HG03159 (cell line): ENCODE measurements at regions not wholly inside any gene's neighbourhood (a gene's known extent, or its start where the extent isn't known, plus 50 kb on each side); places are given as distances from the start of the nearest gene placed in this dataset.

Experiments used
- ATAC-seq: cut with Tn5 transposase; IDR thresholded peaks from one replicate; pipeline ENCODE4 v1.9.1; 2021; ENCODE audit warnings: mild to moderate bottlenecking, moderate library complexity; ENCODE audit not compliant: unreplicated experiment

DNA sequence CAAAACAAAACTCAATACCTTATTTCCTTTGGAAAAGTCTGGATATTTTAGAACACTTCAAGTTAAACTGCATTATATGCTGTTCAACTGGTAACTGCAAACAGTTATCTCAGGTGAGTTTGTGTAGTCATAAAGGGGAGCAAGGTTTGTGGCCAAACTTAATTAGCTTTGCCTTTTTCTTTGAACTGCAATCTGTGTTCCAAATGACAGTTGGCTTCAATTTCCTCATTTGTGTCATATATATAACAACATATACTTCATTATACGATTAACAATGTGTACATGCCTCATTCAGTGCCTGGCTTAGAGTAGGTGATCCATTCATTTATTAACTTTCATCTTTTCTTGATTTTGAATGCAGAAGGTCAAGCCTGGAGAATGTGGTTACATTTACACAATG is 55.8 kb downstream of the KCNE4 start:
- no peak for ATAC-seq

DNA sequence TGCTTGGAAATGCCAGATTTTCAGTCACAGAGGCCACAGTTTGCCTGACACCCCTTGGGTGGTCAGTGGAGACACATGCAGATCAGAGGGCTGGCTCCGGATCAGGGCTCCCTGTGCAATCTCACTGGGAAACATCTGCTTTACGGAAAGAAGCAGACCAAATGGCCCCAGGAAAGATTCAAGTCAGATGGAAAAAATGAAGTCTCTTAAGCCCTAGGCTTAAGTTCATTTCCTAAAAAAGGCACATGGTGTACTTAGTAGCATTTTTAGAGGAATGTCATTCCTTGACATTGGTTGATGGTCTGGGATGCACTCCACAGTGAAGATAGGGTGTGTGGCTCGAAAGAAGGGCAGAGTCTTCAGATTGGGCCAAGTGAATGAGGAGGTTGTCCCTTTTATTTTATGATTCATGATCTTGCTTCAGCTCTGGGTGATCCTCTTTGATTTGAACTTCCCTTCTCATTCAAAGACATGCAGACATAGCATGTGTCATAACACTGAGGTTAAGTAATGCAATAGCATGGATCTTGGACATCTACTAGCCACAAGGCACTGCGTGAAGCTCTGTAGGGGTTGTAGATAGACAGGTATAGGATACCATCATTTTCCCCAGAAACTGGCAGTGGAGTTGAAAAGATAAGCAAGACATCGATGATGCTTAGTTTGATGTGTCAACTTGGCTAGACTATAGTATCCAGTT is 56.5 kb downstream of the KCNE4 start:
- ATAC-seq, result no peak

DNA sequence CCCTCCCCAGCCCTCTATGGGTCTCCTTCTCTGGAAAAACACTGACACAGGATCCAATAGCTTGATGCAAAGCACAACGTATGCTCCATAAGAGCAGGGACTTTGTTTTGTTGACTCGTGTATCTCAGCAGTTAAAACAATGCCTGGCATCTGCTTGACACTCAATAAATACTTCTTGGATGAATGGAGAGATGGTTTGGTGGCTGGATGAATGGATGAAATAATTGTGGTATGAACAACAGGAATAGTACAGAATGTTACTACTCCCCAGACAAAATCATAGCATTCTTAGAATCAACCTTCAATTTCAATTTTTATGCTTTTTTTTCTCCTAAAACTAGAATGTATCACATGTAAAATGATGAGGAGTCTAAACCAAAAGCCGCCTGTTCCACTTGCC is 57.4 kb downstream of the KCNE4 start:
- ATAC-seq, result no peak

DNA sequence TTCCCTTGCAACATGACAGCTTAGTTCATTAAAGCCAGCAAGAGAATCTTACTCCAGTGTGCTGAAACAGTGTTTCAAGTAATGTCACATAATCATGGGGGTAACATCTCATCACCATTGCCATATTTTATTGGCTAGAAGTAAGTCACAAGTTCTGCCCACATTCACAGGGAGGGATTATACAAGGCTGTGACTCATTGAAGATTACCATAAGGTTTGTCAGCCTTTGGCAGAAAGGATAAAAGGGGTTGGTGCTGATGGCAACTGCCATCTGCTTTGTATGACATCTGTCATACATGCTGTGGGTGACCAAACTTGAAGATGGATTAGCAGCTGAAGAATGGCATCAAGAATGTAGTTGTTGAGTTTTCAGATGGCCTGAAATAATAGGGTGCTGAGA is 61.2 kb downstream of the KCNE4 start:
- ATAC-seq, result no peak

DNA sequence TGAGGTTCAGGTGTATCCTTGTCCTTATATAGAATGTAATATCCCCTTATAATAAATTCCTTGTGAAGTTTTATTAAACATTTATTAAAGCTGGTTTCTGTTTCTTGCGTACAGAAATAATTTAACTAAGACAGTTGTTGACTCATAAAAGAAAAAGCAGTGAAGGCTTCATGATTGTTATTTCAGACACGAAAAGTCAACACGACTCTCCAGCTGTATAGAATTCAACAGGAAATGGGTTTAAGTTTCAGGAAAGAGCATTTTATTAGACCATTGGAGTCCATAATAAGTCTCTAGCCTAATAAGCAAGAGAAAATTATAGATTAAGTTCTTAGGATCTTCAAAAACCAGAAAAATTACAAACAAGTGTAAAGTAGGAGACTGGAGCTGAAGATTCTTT is 62.2 kb downstream of the KCNE4 start:
- no peak for ATAC-seq

DNA sequence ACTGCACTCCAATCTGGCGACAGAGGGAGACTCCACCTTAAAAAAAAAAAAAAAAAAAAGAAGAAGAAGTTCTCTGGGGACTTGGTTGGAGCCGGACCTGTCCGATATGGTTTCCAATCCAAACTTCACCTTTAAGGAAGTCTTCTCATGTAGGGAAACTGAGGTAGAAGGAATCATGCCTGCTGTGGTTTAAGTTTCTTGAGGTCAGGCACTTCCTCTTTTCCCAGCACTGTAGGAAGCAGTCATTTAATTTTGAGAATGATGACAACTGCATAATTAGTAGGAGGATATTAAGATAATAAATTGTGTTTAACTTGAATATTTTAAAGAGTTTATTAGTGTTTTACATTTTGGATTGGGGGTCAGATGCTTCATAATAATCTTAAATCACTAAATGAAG is 62.9 kb downstream of the KCNE4 start:
- ATAC-seq, result no peak

DNA sequence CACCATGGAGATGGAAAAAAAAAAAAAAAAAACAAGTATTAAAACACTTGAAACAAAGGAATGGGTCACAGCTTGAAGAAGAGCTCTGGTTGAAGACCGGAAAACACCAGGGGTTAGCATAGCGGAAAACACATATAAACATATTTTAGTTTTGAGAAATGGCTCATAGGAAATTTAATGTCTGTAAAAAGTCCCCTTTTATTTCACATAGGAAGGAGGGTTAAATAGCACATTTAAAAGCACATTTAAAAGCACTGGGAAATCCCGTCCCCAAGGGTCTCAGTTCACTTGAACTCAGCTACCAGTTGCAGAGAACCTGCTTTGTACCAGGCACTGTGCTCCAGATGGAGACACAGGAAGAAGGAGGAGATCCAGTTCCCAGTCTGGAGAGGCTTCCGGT is 65.5 kb downstream of the KCNE4 start:
- no peak for ATAC-seq

DNA sequence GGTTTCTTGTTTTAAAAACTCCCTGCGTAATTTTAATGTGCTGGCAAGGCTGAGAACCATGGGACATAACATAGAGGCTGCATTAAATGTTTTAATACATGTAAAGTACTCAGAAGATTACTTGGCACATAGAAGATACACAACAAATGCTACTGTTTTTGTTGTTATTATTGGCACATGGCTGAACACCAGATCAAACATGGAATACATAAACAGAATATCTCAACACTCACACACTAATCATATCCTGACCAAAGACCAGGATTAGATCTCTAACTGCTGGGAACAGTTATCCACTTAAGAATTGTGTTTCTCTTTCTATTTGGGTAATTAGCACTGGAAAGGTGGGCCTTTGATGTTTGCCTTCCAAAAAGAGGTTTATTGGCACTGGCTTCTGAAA is 69.3 kb downstream of the KCNE4 start:
- no peak for ATAC-seq

DNA sequence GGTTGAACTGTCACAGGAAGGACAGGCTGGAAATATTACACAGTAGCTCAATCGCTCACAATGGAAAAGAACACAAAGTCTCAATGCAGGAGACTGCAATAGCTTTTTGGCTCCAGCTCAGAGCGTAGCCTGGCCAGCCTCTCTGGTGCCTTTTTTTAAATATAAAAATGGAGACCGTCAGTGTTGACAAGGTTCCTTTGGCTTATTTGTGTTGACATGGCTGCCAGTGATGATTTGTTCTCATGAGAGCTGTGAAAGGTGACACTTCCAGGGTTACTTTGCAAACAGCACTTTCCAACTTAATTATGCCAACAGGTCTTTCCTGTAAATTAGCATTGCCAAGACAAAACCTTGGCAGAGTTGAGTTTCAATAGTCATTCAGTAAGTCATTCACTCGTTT is 70.8 kb downstream of the KCNE4 start:
- ATAC-seq, result no peak

DNA sequence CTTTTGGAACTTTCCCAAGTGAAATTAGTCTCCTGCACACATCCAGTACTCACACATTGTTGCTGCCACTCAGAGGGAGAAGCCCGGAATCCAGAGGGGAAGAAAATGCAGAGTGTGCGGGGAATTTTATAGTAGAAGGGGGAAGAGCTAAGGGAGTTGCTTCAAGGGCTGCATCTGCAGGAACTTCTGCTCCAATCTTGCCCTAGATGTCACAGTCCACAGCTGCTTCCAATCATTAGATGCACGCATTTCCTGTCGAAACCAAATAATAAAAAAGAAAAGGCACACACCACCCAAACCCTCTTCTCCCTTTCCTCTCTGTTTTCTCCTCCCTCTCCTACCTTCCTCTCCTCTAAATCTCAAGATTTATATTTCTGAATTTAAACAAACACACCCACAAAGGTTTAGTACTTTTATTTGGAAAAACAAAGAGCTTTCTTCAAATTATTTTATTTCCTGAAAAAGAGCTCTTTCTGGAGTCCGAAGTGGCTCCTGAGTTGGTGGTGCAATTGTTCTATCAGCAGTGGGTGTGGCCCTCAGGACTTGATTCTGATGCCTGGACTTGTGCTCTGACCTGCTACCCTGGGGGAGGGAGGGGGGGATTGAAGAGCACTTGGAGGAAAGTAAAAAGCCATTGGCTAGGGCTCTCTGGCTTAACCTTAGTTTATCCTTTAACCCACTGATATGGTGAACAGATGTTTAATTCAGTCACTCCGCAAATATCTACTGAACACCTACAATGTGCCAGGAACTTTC is 72.0 kb downstream of the KCNE4 start:
- no peak for ATAC-seq

DNA sequence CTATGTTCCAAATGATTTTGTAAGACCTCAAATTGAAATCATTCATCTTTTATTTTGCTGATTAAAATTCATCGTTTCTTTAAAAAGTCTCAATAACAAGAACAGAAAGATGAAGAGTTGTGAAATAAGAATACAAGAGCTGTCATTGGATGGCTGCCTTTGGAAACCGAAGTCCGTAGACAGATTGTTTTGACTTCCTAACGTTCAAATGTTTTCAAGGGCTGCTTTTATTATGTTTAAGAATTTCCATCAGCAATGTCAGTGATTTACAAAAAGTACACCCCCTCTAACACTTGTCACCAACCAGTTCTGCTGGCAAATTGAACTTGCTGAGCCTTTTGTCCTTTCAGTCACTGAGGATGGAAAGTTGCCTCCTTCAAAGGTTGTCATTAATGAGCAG is 89.6 kb downstream of the KCNE4 start:
- ATAC-seq, result no peak

DNA sequence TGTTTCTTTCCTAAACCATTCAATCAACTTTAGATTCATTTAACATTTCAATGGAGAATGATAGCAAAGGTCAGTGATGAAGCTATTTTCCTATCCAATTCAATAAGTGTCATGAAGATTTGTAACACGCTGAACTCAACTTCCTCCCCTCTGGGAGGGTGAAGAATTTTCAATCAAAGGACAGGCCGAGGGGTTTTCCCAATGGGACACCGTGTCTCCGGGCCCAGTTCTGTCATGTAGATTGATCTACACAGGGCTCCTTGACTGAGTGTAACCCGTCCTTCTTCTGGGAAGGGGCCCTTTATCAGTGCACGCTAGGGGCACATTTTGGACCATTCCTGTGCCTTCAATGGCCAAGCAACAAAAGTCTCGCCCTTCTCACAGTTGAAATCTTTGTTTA is 90.1 kb downstream of the KCNE4 start:
- no peak for ATAC-seq

DNA sequence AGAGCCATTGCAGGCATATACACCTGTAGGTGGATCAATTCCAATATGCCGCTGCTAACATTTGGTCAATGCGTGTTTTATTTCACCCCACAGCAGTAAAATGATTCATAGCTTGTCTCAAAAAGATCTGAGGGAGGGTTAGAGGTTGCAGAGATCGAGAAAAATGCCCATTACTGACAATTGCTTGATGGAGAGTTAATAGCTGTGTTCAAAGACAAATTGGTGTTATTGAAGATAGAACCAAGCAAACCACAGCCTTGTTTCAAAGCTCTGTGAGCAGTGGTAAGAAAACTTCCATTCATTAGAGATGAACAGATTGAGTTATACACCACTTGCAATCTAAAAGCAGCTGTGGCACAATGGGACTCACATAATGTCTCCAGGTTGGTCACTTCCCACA is 95.4 kb downstream of the KCNE4 start:
- no peak for ATAC-seq

DNA sequence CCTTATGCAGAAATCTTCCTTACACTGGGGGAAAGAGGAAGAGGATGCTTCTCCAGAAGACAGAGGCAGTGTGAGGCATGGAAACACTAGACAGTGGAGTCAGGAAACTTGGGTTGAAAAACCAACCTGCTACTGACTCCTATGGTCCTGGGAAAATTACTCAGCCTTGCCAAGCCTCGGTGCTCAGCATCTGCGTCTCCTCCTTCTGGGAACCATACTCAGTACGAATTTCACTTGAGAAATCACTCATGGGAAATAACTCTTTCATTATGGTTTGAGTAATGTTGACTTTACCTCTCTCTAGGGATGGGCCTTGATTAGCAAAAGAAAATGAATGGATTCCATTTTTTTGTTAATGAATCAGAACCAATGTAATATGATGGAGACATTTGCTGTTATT is 96.5 kb downstream of the KCNE4 start:
- ATAC-seq, result no peak

DNA sequence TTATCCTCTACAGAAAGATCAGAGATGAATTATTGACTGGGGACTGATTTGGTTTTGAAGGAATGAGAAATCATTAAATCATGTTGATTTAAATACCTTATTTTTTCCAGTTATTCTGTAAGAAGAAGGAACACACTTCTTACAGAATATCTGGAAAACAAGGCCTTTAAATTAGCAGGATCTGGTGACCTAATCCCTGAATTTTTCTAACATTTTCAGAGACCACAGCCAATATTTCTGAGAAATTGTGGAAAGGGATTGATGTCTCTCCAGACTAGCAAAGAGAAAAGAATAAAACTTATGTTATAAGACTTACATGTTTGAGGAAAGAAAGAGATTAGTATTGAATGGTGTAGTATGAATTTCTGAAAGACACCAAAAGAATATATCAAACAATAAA is 104.0 kb downstream of the KCNE4 start:
- ATAC-seq, result no peak

DNA sequence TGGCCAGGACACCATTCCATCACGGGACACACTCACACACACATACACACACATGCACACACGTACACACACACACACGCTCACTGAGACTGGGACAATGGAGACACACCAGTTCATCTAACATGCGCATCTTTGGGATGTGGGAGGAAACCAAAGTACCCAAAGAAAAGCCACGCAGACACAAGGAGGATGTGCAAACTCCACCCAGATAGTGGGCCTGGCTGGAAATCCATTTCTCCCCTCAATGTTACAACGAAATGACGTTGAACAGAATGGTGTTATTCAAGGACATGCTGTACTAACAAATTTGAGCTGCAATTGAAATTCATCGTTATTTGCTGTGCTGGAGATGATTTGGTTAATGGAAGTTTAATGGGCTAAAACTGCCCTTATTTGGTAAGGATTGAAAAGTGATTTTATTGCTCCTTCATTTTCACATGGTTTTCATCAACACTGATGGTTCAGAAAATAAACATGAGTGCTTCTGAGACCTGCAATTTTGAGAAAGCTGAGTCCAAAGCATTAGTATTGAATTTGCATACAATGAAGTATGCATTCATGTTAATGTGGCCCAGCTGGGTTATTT is 110.0 kb downstream of the KCNE4 start:
- no peak for ATAC-seq

DNA sequence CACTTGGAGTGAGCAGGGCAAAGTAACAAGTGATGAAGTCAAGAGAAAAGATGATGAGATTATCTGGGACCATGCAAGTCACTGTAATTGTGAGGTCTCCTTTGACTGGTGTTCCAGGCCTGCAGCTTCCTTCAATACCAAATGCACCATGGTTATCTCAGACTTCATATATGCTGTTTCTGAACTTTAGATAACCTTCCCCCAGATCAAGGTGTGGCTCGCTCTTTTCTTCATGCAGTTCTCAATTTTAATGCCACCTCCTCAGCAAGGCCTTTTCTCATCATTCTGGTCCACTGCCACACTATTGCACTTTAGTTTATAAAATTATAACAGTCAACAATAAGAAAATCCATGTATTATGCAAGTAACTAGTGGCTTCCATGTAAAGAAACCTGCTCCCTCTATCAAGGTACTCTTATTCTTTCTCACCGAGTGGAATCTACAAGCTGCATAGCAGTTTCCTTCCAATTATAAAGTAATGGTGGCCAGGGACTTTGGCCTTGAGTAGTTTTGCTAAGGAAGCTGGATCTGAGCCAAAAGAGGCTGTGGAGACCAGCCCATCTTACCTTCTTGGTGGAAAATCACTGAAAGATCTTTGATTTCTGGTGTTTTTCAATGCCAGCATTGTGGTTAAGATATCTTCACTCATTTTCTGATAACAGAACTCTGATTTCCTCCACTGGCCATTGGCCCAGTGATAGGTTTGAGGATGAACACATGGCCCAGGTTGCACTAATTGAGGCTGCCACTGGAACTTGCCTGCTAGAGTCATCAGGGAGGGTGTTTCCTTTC is 113.6 kb downstream of the KCNE4 start:
- no peak for ATAC-seq

DNA sequence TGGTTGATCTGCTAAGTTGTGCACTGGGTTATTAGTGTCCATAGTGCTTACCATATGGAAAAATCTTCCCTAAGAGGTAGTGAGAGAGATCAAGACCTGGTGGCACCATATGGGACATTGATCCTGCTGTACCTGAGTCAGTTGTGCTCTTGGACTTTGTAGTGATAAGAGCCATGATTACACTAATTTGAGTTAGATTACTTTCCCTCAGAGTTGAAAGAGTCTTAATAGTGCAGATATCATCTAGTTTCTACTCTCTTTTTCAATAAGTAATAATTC is 114.2 kb downstream of the KCNE4 start:
- ATAC-seq, result no peak

DNA sequence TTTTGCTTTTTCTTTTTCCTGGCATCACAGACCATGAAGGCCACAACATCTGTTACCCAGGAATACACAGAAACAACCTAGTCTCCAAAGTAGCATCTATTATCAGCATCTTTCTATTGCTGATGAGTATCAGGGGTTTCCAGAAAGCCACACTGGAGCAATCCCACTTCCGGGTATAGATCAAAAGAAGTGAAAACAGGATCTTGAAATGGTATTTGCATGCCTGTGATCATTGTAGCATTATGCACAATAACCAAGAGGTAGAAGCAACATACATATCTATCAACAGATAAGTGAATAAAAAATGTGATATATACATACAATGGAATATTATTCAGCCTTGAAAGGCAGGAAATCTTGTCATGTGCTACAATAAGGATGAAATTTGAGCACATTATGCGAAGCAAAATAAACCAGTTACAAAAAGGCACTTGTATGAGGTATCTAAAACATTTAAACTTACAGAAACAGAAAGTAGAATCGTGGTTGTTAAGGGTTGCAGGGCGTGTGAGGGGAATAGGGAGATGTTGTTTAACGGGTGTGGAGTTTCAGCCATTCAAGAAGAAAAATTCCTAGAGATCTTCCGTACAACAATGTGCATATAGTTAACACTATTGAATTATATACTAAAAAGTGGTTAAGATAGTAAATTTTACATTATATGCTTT is 115.1 kb downstream of the KCNE4 start:
- ATAC-seq, result no peak

DNA sequence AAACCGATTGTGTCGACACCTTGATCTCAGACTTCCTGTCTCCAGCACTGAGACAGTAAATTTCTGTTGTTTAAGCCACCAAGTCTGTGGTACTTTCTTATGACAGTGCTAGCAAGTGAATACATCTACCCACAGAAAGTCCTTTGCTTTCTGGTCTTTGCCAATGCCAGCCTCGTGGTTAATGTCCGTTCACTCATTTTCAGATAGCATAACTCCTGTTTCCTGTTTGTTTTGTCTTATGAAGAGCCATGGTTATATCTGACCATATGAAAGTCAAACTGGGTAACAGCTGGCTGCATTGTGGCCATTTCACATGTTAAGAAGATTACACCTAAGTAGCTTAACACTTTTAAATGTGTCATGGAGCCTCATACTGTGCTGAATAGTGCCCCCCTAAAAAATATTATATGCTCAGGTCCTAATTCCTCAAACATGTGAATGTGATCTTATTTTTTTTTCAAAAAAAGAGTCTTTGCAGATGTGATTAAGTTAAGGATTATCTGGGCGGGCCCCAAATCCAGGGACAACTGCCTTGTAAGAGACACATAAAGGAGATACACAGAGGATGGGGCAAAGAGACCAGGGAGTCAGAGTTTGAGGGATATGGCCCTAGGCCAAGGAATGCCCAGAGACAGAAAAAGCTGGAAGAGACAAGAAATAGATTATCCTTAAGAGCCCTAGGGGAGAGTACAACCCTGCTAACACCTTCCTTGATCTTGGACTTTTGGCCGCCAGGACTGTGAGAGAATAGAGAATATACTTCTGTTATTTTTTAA is 118.0 kb downstream of the KCNE4 start:
- peak; percentile 55 for ATAC-seq

DNA sequence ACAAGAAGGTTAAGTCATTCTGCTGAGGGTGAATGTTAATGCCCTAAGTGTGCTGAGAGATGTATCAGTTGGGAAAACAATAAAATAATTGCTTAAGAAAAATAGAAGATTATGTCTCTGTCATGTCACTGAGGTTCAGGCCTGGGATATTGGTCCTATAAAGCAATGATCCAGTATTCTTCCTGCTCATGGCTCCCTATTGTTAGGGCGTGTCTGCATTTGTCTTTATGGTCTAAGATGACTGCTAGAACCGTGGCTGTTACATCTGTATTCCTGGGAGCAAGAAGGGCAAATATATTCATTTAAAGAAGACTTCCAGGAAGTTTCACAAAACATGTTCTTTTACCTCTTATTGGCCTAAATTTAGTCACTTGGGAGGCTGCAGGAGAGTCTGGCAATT is 125.0 kb downstream of the KCNE4 start:
- no peak for ATAC-seq
